Caco-2 (cell line): ENCODE measurements at regions not wholly inside any gene's neighbourhood (a gene's known extent, or its start where the extent isn't known, plus 50 kb on each side); places are given as distances from the start of the nearest gene placed in this dataset.

Source experiments
- BruUV-seq: library from RNA; stranded (reverse); fragments of 400-500 nt; replicated peaks from 2 replicates; lab custom pipeline; 2021; lab: Mats Ljungman, UMichigan
- CTCF ChIA-PET: fragments of 300-600 bp; sonication (Branson Sonifier 250); formaldehyde crosslinking; loops from one replicate; lab custom pipeline; 2022; ENCODE audit warnings: antibody characterized with exemption; lab: Charles Lee
- POLR2A ChIA-PET: fragments of 300-600 bp; sonication (Branson Sonifier 250); formaldehyde crosslinking; loops from one replicate; lab custom pipeline; 2022; ENCODE audit warnings: antibody characterized with exemption; lab: Charles Lee
- DNase-seq, 2 experiments: peaks; one replicate each; pipeline versions ENCODE4 v3.0.0 to v3.0.0-alpha.2; 2020 to 2022
- H3K27me3 ChIP-seq: replicated peaks from 2 replicates; pipeline ENCODE4 v1.6.0; 2011; ENCODE audit warnings: low read length; ENCODE audit not compliant: control insufficient read depth, insufficient read depth
- H3K36me3 ChIP-seq: 2 replicates; pipeline ENCODE4 v1.5.1; 2011; ENCODE audit warnings: low read length; ENCODE audit not compliant: control insufficient read depth, insufficient read depth
- H3K4me1 ChIP-seq: fragments of 250-450 bp; sonication (Bioruptor Pico); 2 replicates; pipeline ENCODE4 v1.5.1; 2020; ENCODE audit warnings: mild to moderate bottlenecking
- H3K4me3 ChIP-seq: 2 replicates; pipeline ENCODE4 v1.5.1; 2011; ENCODE audit warnings: low read depth, mild to moderate bottlenecking, control low read depth, low read length
- H3K9me3 ChIP-seq: fragments of 250-450 bp; sonication (Bioruptor Pico); 2 replicates; pipeline ENCODE4 v1.5.1; 2020; ENCODE audit warnings: mild to moderate bottlenecking, moderate library complexity
- H3K27ac Mint-ChIP-seq: one replicate; pipeline ENCODE4 v1.8.0; 2022; ENCODE audit warnings: mixed read lengths; ENCODE audit not compliant: unreplicated experiment
- H3K27me3 Mint-ChIP-seq: one replicate; pipeline ENCODE4 v1.8.0; 2022; ENCODE audit warnings: mixed read lengths; ENCODE audit not compliant: insufficient read depth, unreplicated experiment
- H3K36me3 Mint-ChIP-seq: one replicate; pipeline ENCODE4 v1.8.0; 2022; ENCODE audit warnings: mild to moderate bottlenecking, mixed read lengths; ENCODE audit not compliant: insufficient read depth, unreplicated experiment
- H3K4me1 Mint-ChIP-seq: one replicate; pipeline ENCODE4 v1.8.0; 2022; ENCODE audit warnings: low read depth, mixed read lengths; ENCODE audit not compliant: unreplicated experiment
- H3K4me3 Mint-ChIP-seq: one replicate; pipeline ENCODE4 v1.8.0; 2022; ENCODE audit warnings: mild to moderate bottlenecking, moderate library complexity, mixed read lengths; ENCODE audit not compliant: unreplicated experiment
- H3K9me3 Mint-ChIP-seq: one replicate; pipeline ENCODE4 v1.8.0; 2022; ENCODE audit warnings: mixed read lengths; ENCODE audit not compliant: unreplicated experiment
- CTCF ChIP-seq, 2 experiments: fragments of 200-600 bp in 1 of 2; IDR thresholded peaks; 1 replicate in 1 of 2; 2 replicates in 1 of 2; pipeline versions ENCODE4 v1.5.1 to v1.8.0; 2011 to 2022; ENCODE audit warnings: antibody characterized with exemption in 1 of 2, control low read depth in 1 of 2, inconsistent platforms in 1 of 2, low read depth in 1 of 2, low read length in 1 of 2, mild to moderate bottlenecking in 1 of 2, moderate library complexity in 1 of 2; ENCODE audit not compliant: insufficient read depth in 1 of 2, severe bottlenecking in 1 of 2, unreplicated experiment in 1 of 2
- intact Hi-C: fragments of 100-400 bp; cut with micrococcal nuclease; formaldehyde crosslinking; loops from one replicate; pipeline ENCODE4 v1.10.0; 2022; ENCODE audit not compliant: unreplicated experiment

GRCh38 chr10:29184205-29185000 lies 104.5 kb upstream of the LYZL1 start:
- Histone ChIP-seq H3K27me3 (no peaks in the 10 kb centered on the region), H3K9me3 (no peaks in the 10 kb centered on the region), H3K36me3 (no peaks in the 10 kb centered on the region), H3K4me3 (no peak overlapping the region), H3K4me1 (no peaks in the 10 kb centered on the region; the same call in 1 of the 2 replicates)
- H3K27ac Mint-ChIP-seq: no peak overlapping the region
- H3K36me3 Mint-ChIP-seq: no peaks in the 10 kb centered on the region
- H3K27me3 Mint-ChIP-seq: no peaks in the 10 kb centered on the region
- BruUV-seq: no TSS peak
- DNase-seq: no peak
- no peak for TF ChIP-seq CTCF (IDR thresholded peaks at IDR 0.05; ENCODE audit: insufficient read depth in 1 of 2, low read depth in 1 of 2, low read length in 1 of 2, severe bottlenecking in 1 of 2, unreplicated experiment in 1 of 2)
- no peaks in the 10 kb centered on the region for H3K9me3 Mint-ChIP-seq
- intact Hi-C loops: no loop called here
- POLR2A ChIA-PET: no interaction called here
- CTCF ChIA-PET: no interaction called here
- H3K4me3 Mint-ChIP-seq: no peak overlapping the region
- H3K4me1 Mint-ChIP-seq: peaks cover 8% of the 10 kb centered on the region

GRCh38 chr10:29185050-29185449 lies 103.8 kb upstream of the LYZL1 start:
- CTCF ChIA-PET: no interaction called here

GRCh38 chr10:29186221-29186620 lies 102.6 kb upstream of the LYZL1 start:
- Mint-ChIP-seq H3K4me3 (no peak overlapping the region), H3K27me3 (no peaks in the 10 kb centered on the region), H3K4me1 (peaks cover 8% of the 10 kb centered on the region), H3K27ac (no peak overlapping the region), H3K9me3 (no peaks in the 10 kb centered on the region), H3K36me3 (no peaks in the 10 kb centered on the region)
- BruUV-seq: no TSS peak
- H3K4me1 ChIP-seq: no peaks in the 10 kb centered on the region; the same call in 1 of the 2 replicates
- POLR2A ChIA-PET: no interaction called here
- no peaks in the 10 kb centered on the region for H3K27me3 ChIP-seq
- intact Hi-C loops: no loop called here
- no peak overlapping the region for H3K4me3 ChIP-seq
- no peak for TF ChIP-seq CTCF (IDR thresholded peaks at IDR 0.05; ENCODE audit: insufficient read depth in 1 of 2, low read depth in 1 of 2, low read length in 1 of 2, severe bottlenecking in 1 of 2, unreplicated experiment in 1 of 2)
- H3K9me3 ChIP-seq: no peaks in the 10 kb centered on the region
- CTCF ChIA-PET: no interaction called here
- no peak for DNase-seq
- H3K36me3 ChIP-seq: no peaks in the 10 kb centered on the region

More at GRCh38 chr10:29185050-29185449, 103.8 kb upstream of the LYZL1 start:
- no peak for TF ChIP-seq CTCF (IDR thresholded peaks at IDR 0.05; ENCODE audit: insufficient read depth in 1 of 2, low read depth in 1 of 2, low read length in 1 of 2, severe bottlenecking in 1 of 2, unreplicated experiment in 1 of 2)
- no peaks in the 10 kb centered on the region for H3K36me3 Mint-ChIP-seq
- H3K4me3 ChIP-seq: no peak overlapping the region
- intact Hi-C loops: no loop called here
- H3K27me3 ChIP-seq: no peaks in the 10 kb centered on the region
- POLR2A ChIA-PET: no interaction called here
- BruUV-seq: no TSS peak
- H3K27me3 Mint-ChIP-seq: no peaks in the 10 kb centered on the region
- H3K4me1 ChIP-seq: no peaks in the 10 kb centered on the region; the same call in 1 of the 2 replicates
- peaks cover 8% of the 10 kb centered on the region for H3K4me1 Mint-ChIP-seq
- H3K9me3 Mint-ChIP-seq: no peaks in the 10 kb centered on the region
- H3K4me3 Mint-ChIP-seq: no peak overlapping the region
- no peak overlapping the region for H3K27ac Mint-ChIP-seq
- no peaks in the 10 kb centered on the region for H3K36me3 ChIP-seq
- no peaks in the 10 kb centered on the region for H3K9me3 ChIP-seq
- DNase-seq: no peak
